Endothelial cell of umbilical vein (primary cell): ENCODE measurements at regions not wholly inside any gene's neighbourhood (a gene's known extent, or its start where the extent isn't known, plus 50 kb on each side); places are given as distances from the start of the nearest gene placed in this dataset.

Source experiments
- CTCF ChIP-seq, 2 donors: IDR thresholded peaks; 1 replicate in 1 of 2; 2 replicates in 1 of 2; pipeline ENCODE4 v1.5.1; 2011; ENCODE audit warnings: low read length in 2 of 2, mild to moderate bottlenecking in 2 of 2, moderate library complexity in 2 of 2, control low read depth in 1 of 2, inconsistent platforms in 1 of 2, low read depth in 1 of 2; ENCODE audit not compliant: insufficient read depth in 1 of 2; ENCODE audit errors: extremely low read depth in 1 of 2
- POLR2AphosphoS5 ChIP-seq: IDR thresholded peaks from 2 replicates; pipeline ENCODE4 v1.6.1; 2012; ENCODE audit warnings: low read depth, mild to moderate bottlenecking, control low read depth, low read length, moderate library complexity; ENCODE audit not compliant: insufficient read depth

DNA sequence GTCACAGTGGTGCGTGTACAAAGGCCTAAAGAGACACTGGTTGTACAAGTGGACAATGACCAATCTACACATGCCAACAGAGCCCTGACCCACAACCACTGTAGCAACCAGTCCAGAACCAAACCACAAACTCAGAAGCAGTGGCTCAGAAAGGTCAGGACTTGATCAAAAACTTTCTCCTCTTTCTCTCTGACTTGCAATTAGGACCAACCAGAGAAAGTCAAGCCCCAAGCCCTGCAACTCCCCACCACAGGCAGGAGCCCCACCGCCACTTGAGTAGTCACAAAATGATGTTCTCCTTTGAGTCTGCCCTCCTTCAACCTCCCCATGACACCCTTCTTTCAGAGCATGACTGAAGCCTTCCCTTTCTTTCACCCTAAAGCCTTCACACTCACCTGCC lies 291.8 kb downstream of the CDH10 start:
- no peak for TF ChIP-seq POLR2AphosphoS5
- no peak for TF ChIP-seq CTCF (IDR thresholded peaks at IDR 0.05; ENCODE audit: extremely low read depth in 1 of 2, insufficient read depth in 1 of 2, low read depth in 1 of 2, low read length in 2 of 2)
